ENCODE measurements at regions not wholly inside any gene's neighbourhood (a gene's known extent, or its start where the extent isn't known, plus 50 kb on each side); places are given as distances from the start of the nearest gene placed in this dataset.

DNA sequence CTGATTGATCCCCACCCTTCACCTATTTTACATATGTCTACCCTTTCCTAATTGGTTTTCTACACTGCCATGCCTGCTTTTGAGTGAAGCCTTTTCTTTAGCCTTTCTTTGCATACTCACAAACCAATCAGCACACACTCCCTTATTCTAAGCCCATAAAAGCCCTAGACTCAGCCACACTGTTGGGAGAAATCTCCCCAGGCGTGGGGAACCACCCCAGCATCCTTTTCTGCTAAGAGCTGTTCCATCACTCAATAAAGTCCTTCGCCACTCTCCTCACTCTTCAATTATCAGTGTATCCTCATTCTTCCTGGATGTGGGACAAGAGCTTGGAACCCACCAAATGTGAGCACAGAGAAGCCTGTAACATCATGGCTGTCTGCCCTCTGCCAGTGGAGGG, 343.6 kb downstream of the SLITRK1 start:
- Mint-ChIP-seq H3K36me3 (no peaks in the 10 kb centered on the region), H3K4me1 (no peaks in the 10 kb centered on the region), H3K9me3 (peaks cover 26 to 72% (median 39%) of the 10 kb centered on the region in 6 donors), H3K4me3 (no peak overlapping the region), H3K27me3 (ENCODE audit: low read depth in 3 of 3) (peaks cover 0 to 4% (median 0%) of the 10 kb centered on the region in 3 donors), H3K27ac (no peak overlapping the region)
- no peak for DNase-seq

- H3K27me3 Mint-ChIP-seq (ENCODE audit: low read depth in 3 of 3) = peaks cover 0 to 4% (median 0%) of the 10 kb centered on the region in 3 donors
- H3K27ac Mint-ChIP-seq = no peak overlapping the region
- no peaks in the 10 kb centered on the region for H3K36me3 Mint-ChIP-seq
- peaks cover 23 to 69% (median 35%) of the 10 kb centered on the region in 6 donors for H3K9me3 Mint-ChIP-seq
- H3K4me3 Mint-ChIP-seq = no peak overlapping the region
- no peak for DNase-seq
- H3K4me1 Mint-ChIP-seq = no peaks in the 10 kb centered on the region
These were observed 345.3 kb downstream of the SLITRK1 start for GRCh38 chr13:83536941-83537340.

DNA sequence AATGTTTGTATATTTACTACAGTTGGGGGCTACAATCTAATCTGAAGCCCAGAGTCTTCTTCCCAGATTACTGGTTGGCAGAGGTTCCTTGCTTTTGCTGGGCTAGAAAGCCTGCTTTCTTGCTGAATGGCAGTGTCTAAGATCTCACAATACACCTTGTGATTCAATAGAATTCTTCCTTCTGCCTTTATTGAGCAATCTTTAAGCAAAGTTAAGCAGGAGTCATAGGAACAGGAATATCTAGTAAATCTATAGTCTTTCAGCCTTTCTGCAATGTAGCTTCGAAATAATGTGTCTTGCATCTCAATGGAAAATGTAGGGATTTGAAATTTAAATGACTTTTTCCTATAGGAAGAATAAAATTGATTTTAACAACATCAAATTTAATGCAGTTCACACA, 346.1 kb downstream of the SLITRK1 start:
- no peaks in the 10 kb centered on the region for H3K36me3 Mint-ChIP-seq
- peaks cover 0 to 4% (median 0%) of the 10 kb centered on the region in 3 donors for H3K27me3 Mint-ChIP-seq (ENCODE audit: low read depth in 3 of 3)
- peaks cover 20 to 73% (median 33%) of the 10 kb centered on the region in 6 donors for H3K9me3 Mint-ChIP-seq

DNA sequence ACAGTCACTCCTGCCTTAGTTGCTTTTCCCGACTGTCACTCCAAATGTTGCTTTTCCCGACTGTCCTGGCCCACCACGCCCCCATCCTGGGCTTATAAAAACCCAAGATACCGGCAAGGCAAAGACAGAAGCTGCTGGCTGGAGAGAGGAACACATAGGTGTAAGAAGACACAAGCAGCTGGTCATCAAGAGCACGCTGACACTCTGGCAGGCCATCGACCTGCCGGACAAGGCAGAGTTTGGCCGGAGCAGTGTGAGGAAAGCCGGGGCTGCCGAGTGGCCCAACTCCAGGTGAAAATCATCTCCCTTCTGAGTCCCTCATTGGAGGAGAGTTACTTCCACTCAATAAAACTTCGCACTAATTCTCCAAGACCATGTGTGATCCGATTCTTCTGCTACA, 349.5 kb downstream of the SLITRK1 start:
- no peak overlapping the region for H3K4me3 Mint-ChIP-seq
- no peak for DNase-seq
- no peak overlapping the region for H3K27ac Mint-ChIP-seq
- peaks cover 16 to 44% (median 25%) of the 10 kb centered on the region in 6 donors for H3K9me3 Mint-ChIP-seq
- H3K4me1 Mint-ChIP-seq = no peaks in the 10 kb centered on the region
- H3K36me3 Mint-ChIP-seq = no peaks in the 10 kb centered on the region
- peaks cover 0 to 4% (median 0%) of the 10 kb centered on the region in 3 donors for H3K27me3 Mint-ChIP-seq (ENCODE audit: low read depth in 3 of 3)

More for the DNA sequence above, 346.1 kb downstream of the SLITRK1 start:
- Mint-ChIP-seq H3K4me1 (no peaks in the 10 kb centered on the region), H3K27ac (no peak overlapping the region), H3K4me3 (no peak overlapping the region)
- no peak for DNase-seq

DNA sequence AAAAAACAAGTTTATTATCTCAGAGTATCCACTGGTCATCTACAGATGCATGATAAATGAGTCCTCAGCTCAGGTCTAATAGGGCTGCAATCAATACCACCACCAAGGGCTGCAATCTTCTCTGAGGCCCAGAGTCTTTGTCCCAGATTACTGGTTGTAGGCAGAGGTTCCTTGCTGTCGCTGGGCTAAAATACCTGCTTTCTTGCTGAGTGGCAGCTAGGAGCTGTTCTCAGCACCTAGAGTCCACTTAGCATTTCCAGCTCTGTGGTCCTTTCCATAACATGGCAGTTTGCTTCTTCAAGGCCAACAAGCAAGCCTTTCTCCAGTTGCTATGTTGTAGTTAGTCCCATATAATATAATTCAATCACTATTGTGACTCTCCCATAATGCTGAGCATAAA, 351.3 kb downstream of the SLITRK1 start:
- no peak overlapping the region for H3K4me3 Mint-ChIP-seq
- no peaks in the 10 kb centered on the region for H3K4me1 Mint-ChIP-seq
- no peak for DNase-seq
- peaks cover 0 to 4% (median 0%) of the 10 kb centered on the region in 3 donors for H3K27me3 Mint-ChIP-seq (ENCODE audit: low read depth in 3 of 3)
- H3K36me3 Mint-ChIP-seq = no peaks in the 10 kb centered on the region
- H3K27ac Mint-ChIP-seq = no peak overlapping the region
- H3K9me3 Mint-ChIP-seq = peaks cover 15 to 40% (median 21%) of the 10 kb centered on the region in 6 donors

DNA sequence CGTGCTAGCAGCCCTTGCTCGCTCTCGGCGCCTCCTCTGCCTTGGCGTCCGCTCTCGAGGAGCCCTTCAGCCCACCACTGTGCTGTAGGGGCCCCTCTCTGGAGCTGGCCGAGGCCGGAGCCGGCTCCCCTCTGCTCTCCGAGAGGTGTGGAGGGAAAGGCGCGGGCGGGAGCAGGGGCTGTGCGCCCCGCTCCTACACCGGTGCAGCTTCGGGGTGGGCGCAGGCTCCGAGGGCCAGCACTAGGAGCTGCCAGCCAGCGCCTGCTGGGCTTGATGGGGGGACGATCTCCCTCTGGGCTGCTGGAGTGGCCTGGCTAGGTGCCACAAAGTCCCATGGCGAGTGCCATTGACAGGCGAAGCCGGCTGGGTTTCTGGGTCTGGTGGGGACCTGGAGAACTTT, 365.5 kb downstream of the SLITRK1 start:
- Mint-ChIP-seq H3K27me3 (ENCODE audit: low read depth in 3 of 3) (no peaks in the 10 kb centered on the region), H3K4me1 (no peaks in the 10 kb centered on the region), H3K4me3 (no peak overlapping the region), H3K27ac (no peak overlapping the region), H3K9me3 (peaks cover 10 to 38% (median 17%) of the 10 kb centered on the region in 6 donors), H3K36me3 (no peaks in the 10 kb centered on the region)
- DNase-seq = no peak

GRCh38 chr13:83515268-83516015, 366.8 kb downstream of the SLITRK1 start:
- Mint-ChIP-seq H3K4me1 (no peaks in the 10 kb centered on the region), H3K4me3 (no peak overlapping the region), H3K27me3 (ENCODE audit: low read depth in 3 of 3) (no peaks in the 10 kb centered on the region), H3K36me3 (peaks cover 0 to 4% (median 0%) of the 10 kb centered on the region in 3 donors), H3K9me3 (peaks cover 8 to 43% (median 22%) of the 10 kb centered on the region in 6 donors), H3K27ac (no peak overlapping the region)
- no peak for DNase-seq

DNA sequence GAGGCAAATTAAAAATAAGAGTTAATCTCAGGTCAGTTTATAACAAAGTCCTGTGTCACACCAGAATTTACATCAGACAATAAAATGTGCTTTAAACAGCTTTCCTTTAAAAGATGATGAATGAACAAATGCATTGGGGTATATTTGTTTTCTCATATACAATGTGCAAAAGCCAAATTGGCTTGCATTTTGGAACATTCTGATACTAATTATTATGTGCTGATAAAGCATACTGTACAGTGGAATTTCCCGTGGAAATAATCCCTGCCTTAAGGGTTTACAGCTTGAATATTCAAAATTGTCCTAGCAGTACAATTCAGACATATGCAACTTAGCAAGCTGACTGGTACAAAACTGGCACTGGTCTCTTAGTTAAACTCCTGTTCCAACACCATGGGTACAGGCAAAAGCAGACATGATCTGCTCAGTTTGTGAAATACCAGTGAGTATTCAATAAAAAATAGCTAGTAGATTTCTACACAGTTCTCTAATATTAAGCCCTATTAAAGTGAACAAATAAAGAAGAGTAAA, 373.4 kb downstream of the SLITRK1 start:
- H3K27ac Mint-ChIP-seq = no peak overlapping the region
- H3K36me3 Mint-ChIP-seq = peaks cover 0 to 4% (median 0%) of the 10 kb centered on the region in 3 donors
- no peak overlapping the region for H3K4me3 Mint-ChIP-seq
- no peaks in the 10 kb centered on the region for H3K27me3 Mint-ChIP-seq (ENCODE audit: low read depth in 3 of 3)
- no peak for DNase-seq
- H3K4me1 Mint-ChIP-seq = no peaks in the 10 kb centered on the region
- H3K9me3 Mint-ChIP-seq = peaks cover 5 to 16% (median 14%) of the 10 kb centered on the region in 6 donors

DNA sequence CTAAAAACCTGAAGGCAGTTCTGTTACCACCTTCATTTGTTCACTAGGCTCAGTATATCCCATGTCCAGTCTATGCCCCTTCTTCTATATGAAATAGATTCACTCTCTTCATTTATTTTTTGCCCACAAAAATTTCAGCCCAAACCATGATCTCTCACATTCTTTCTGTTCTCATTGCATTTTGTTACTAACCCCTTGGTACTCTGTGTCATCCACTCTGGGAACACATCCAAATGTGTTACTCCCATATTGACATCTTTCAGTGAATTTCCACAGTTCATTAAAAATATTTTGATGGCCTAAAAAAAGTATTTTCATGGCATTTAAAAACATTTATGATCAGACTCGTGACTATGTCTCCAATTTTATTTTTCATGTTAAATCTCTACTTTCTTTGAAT, 378.9 kb downstream of the SLITRK1 start:
- peaks cover 8 to 28% (median 12%) of the 10 kb centered on the region in 6 donors for H3K9me3 Mint-ChIP-seq
- no peaks in the 10 kb centered on the region for H3K27me3 Mint-ChIP-seq (ENCODE audit: low read depth in 3 of 3)
- no peak overlapping the region for H3K27ac Mint-ChIP-seq
- no peak for DNase-seq
- H3K4me3 Mint-ChIP-seq = no peak overlapping the region
- peaks cover 0 to 4% (median 0%) of the 10 kb centered on the region in 3 donors for H3K36me3 Mint-ChIP-seq
- H3K4me1 Mint-ChIP-seq = no peaks in the 10 kb centered on the region

DNA sequence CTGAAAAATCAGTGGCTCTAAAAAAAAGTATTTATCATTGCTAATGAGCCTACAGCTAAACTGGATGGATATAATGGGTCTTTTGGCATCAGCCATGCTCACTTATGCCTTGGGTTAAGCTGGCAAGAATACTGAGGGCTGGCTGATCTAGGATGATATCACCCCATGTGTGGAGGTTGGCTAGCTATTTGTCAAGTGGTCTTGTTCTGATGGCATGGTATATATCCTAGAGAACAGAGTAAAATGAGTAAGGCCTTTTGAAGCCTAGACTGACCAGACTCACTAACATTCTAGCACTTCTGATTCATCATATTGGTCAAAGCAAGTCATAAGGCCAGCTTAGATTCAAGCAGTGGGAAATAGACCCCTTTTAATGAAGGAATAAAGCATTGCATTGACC, 383.0 kb downstream of the SLITRK1 start:
- Mint-ChIP-seq H3K27me3 (ENCODE audit: low read depth in 3 of 3) (no peaks in the 10 kb centered on the region), H3K9me3 (peaks cover 10 to 43% (median 13%) of the 10 kb centered on the region in 6 donors), H3K27ac (no peak overlapping the region), H3K4me3 (no peak overlapping the region), H3K36me3 (peaks cover 0 to 4% (median 0%) of the 10 kb centered on the region in 3 donors), H3K4me1 (no peaks in the 10 kb centered on the region)
- no peak for DNase-seq

DNA sequence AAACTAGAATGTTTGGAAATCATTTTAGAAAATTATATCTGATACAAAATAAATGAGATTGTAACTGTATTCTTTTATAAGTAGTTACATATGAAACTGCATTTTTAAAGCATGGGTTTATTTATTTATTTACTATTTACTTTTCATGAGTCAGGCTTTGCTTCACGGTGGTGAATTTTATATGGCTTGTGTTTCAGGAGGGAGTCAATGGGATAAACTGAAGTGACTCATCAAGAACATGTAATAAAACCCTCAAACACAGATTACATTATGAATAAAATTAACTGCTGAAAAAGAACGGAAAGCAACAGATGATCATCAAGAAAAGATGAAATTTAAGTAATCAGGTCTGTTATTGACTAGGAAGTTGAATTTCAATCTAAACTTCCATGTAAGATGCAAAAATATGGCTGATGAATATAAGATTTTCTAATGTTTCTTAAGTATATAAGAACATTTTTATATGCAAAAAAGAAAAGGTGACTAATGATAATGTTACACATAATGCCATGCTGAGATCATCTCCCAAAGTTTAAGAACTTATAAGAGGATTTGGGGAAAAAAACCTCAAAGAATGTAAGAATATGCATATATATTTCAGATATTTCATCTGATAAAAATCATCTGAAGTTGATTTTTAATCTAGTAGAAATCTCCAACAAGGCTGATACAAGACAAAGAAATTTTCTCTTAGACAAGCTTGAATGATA, 383.6 kb downstream of the SLITRK1 start:
- peaks cover 0 to 4% (median 2%) of the 10 kb centered on the region in 3 donors for H3K36me3 Mint-ChIP-seq
- H3K27ac Mint-ChIP-seq = no peak overlapping the region
- H3K4me3 Mint-ChIP-seq = no peak overlapping the region
- H3K27me3 Mint-ChIP-seq (ENCODE audit: low read depth in 3 of 3) = no peaks in the 10 kb centered on the region
- no peak for DNase-seq
- H3K9me3 Mint-ChIP-seq = peaks cover 8 to 43% (median 14%) of the 10 kb centered on the region in 6 donors
- H3K4me1 Mint-ChIP-seq = no peaks in the 10 kb centered on the region

DNA sequence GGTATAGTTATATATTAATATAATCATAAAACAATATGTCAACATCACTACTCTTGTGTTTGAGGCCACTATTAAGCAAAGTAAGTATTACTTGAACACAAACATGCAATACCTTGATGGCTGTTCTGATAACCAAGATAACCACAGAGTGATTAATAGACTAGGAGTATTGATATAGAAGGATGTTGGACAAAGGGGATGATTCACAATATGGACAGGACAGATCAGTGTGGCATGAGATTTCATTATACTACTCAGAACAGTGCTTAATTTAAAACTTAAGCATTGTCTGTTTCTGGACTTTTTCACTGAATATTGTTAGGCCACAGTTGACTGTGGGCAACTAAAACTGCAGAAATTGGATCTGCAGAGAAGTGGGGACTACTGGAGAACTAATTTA, 384.2 kb downstream of the SLITRK1 start:
- peaks cover 0 to 4% (median 4%) of the 10 kb centered on the region in 3 donors for H3K36me3 Mint-ChIP-seq
- H3K4me3 Mint-ChIP-seq = no peak overlapping the region
- no peaks in the 10 kb centered on the region for H3K27me3 Mint-ChIP-seq (ENCODE audit: low read depth in 3 of 3)
- H3K4me1 Mint-ChIP-seq = no peaks in the 10 kb centered on the region
- no peak for DNase-seq
- H3K27ac Mint-ChIP-seq = no peak overlapping the region
- H3K9me3 Mint-ChIP-seq = peaks cover 7 to 45% (median 18%) of the 10 kb centered on the region in 6 donors

- H3K9me3 Mint-ChIP-seq = peaks cover 7 to 41% (median 17%) of the 10 kb centered on the region in 6 donors
- H3K4me3 Mint-ChIP-seq = no peak overlapping the region
- H3K27me3 Mint-ChIP-seq (ENCODE audit: low read depth in 3 of 3) = no peaks in the 10 kb centered on the region
- DNase-seq = no peak
- no peak overlapping the region for H3K27ac Mint-ChIP-seq
- peaks cover 0 to 4% (median 0%) of the 10 kb centered on the region in 3 donors for H3K36me3 Mint-ChIP-seq
- no peaks in the 10 kb centered on the region for H3K4me1 Mint-ChIP-seq
These were observed 385.8 kb downstream of the SLITRK1 start for GRCh38 chr13:83496501-83496900.

- peaks cover 7 to 31% (median 12%) of the 10 kb centered on the region in 6 donors for H3K9me3 Mint-ChIP-seq
- no peak overlapping the region for H3K27ac Mint-ChIP-seq
- no peaks in the 10 kb centered on the region for H3K4me1 Mint-ChIP-seq
- DNase-seq = no peak
- H3K4me3 Mint-ChIP-seq = no peak overlapping the region
- no peaks in the 10 kb centered on the region for H3K36me3 Mint-ChIP-seq
- H3K27me3 Mint-ChIP-seq (ENCODE audit: low read depth in 3 of 3) = no peaks in the 10 kb centered on the region
These were observed 397.2 kb downstream of the SLITRK1 start for GRCh38 chr13:83485101-83485500.

Data from immature natural killer cell (primary cell).